Vagina (tissue), 2 donors: ENCODE measurements at regions not wholly inside any gene's neighbourhood (a gene's known extent, or its start where the extent isn't known, plus 50 kb on each side); places are given as distances from the start of the nearest gene placed in this dataset.

Source experiments
- CTCF ChIP-seq, 3 experiments: fragments of 450-650 bp in 2 of 3; fragments of 200-600 bp in 1 of 3; sonication (generic) in 1 of 3; IDR thresholded peaks; one replicate each; pipeline ENCODE4 v1.5.1; 2017 to 2019; ENCODE audit warnings: antibody characterized with exemption in 3 of 3, mild to moderate bottlenecking in 2 of 3, moderate library complexity in 2 of 3
- POLR2A ChIP-seq, 2 donors: fragments of 450-650 bp; IDR thresholded peaks; one replicate each; pipeline ENCODE4 v1.6.1; 2017; ENCODE audit warnings: antibody characterized with exemption in 2 of 2, mild to moderate bottlenecking in 2 of 2, moderate library complexity in 2 of 2
- POLR2AphosphoS5 ChIP-seq, 2 donors: sonication (generic); formaldehyde crosslinking; IDR thresholded peaks; one replicate each; pipeline ENCODE4 v1.9.0; 2017; ENCODE audit warnings: antibody characterized with exemption in 2 of 2, mild to moderate bottlenecking in 2 of 2, low read depth in 1 of 2; ENCODE audit not compliant: insufficient read depth in 1 of 2

DNA sequence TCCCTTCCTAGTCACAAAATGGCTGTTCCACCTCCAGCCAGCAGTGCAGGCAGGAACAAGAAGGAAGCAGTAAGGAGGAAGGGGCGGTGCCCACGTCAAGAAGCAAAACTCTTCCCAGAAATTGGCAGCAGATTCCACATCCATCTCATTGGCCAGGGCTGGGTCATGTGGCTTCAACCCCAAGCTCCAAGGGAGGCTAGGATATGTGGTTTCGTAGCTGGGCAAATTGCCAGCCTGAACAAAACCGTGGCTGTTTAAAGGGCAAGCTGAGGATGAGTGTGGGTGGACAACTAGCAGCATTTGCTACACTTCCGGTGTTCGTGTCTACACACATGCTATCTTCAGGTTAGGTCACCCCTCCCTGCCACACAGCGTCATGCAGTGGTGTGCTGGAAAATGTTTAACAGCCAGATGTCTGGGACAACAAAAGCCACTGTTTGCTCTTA, 92.1 kb upstream of the MAP1B start:
- TF ChIP-seq POLR2A (IDR thresholded peaks at IDR 0.05) = no peak
- TF ChIP-seq CTCF (IDR thresholded peaks at IDR 0.05) = no peak
- no peak for TF ChIP-seq POLR2AphosphoS5 (IDR thresholded peaks at IDR 0.05; ENCODE audit: insufficient read depth in 1 of 2, low read depth in 1 of 2)
